ENCODE measurements at regions not wholly inside any gene's neighbourhood (a gene's known extent, or its start where the extent isn't known, plus 50 kb on each side); places are given as distances from the start of the nearest gene placed in this dataset.

DNA sequence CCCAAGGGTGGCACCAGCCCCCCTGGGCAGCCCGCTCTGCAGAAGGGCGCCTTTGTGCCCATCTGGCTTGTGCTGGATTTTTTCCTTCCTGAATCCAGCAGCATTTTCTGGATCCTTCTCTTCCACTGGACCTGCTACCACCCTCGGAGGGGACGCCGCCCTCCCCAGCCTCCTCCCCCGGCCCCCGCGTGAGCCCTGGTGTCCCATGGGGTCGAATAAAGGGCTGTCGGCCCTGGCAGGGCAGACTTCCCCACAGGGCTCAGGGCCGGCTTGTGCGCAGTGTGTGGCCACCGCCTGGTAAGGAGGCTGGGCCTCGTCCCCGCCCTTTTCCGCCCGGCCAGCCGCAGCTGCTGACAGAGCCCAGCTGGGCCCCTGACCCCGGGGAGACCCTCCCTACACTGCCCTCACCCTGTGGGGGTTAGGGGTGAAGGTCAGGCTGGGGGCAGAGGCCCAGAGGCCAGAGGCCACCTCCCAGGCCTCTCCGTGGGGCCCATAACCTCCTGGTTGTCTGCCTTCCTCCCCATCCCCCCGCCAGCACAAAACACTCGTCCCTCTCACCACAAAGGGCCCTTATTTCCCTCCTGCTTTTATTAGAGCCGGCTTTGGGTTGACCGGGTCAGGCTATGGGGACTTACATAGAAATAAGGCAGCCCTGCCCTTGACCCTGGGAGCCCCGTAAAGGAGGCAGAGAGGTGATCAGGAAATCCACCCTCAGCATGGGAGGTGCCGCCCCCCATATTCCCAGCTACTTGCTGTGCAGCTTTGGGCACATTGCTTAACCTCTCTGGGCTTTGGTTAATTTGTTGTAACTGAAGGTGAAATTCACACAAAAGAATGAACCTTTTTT lies 179.3 kb upstream of the CIBAR2 start:
- TF ChIP-seq, protein P1, sequence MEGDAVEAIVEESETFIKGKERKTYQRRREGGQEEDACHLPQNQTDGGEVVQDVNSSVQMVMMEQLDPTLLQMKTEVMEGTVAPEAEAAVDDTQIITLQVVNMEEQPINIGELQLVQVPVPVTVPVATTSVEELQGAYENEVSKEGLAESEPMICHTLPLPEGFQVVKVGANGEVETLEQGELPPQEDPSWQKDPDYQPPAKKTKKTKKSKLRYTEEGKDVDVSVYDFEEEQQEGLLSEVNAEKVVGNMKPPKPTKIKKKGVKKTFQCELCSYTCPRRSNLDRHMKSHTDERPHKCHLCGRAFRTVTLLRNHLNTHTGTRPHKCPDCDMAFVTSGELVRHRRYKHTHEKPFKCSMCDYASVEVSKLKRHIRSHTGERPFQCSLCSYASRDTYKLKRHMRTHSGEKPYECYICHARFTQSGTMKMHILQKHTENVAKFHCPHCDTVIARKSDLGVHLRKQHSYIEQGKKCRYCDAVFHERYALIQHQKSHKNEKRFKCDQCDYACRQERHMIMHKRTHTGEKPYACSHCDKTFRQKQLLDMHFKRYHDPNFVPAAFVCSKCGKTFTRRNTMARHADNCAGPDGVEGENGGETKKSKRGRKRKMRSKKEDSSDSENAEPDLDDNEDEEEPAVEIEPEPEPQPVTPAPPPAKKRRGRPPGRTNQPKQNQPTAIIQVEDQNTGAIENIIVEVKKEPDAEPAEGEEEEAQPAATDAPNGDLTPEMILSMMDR (IDR thresholded peaks at IDR 0.05; ENCODE audit: borderline replicate concordance, extremely low read depth, low read length, poor library complexity, severe bottlenecking) = no peak
- no peak for TF ChIP-seq EZH2 (IDR thresholded peaks at IDR 0.05; ENCODE audit: borderline replicate concordance, low read depth, low read length, severe bottlenecking)
